Activated naive CD8-positive, alpha-beta T cell treated with anti-CD3 and anti-CD28 coated beads for 36 hours (primary cell): ENCODE measurements at regions not wholly inside any gene's neighbourhood (a gene's known extent, or its start where the extent isn't known, plus 50 kb on each side); places are given as distances from the start of the nearest gene placed in this dataset.

Experiments used
- DNase-seq: peaks from one replicate; pipeline ENCODE4 v3.0.0; 2021
- H3K27ac Mint-ChIP-seq: one replicate; pipeline ENCODE4 v1.8.0; 2022; ENCODE audit warnings: mild to moderate bottlenecking, moderate library complexity, mixed read lengths
- H3K27me3 Mint-ChIP-seq: one replicate; pipeline ENCODE4 v1.8.0; 2022; ENCODE audit warnings: mild to moderate bottlenecking, mixed read lengths
- H3K36me3 Mint-ChIP-seq: one replicate; pipeline ENCODE4 v1.8.0; 2021; ENCODE audit warnings: mild to moderate bottlenecking, mixed read lengths
- H3K4me1 Mint-ChIP-seq: one replicate; pipeline ENCODE4 v1.8.0; 2021; ENCODE audit warnings: mixed read lengths
- H3K4me3 Mint-ChIP-seq: one replicate; pipeline ENCODE4 v1.8.0; 2022; ENCODE audit warnings: mild to moderate bottlenecking, moderate library complexity, mixed read lengths
- H3K9me3 Mint-ChIP-seq: one replicate; pipeline ENCODE4 v1.8.0; 2022; ENCODE audit warnings: mixed read lengths

DNA sequence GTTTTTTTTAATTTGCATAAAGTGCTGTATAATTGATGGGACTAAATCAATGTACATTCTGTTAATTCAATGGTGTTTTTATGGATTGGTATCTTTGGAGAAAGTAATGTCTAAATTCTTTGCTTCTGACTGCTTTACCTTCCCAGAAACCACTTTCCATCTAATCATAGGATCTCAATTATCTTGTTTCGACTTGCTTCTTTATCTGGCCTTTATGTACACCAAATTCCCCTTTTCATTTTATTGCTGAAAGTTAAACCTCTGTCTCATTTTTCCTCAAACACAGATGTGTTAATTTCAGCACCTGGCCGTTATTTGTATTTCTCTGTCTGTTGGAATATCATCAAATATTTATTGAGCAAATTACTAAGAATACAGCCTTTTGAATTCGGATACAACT, 287.3 kb upstream of the GBE1 start:
- Mint-ChIP-seq H3K4me3 (no peak overlapping the region), H3K27me3 (no peaks in the 10 kb centered on the region), H3K4me1 (no peaks in the 10 kb centered on the region), H3K36me3 (no peaks in the 10 kb centered on the region), H3K9me3 (no peaks in the 10 kb centered on the region), H3K27ac (no peak overlapping the region)
- no peak for DNase-seq

DNA sequence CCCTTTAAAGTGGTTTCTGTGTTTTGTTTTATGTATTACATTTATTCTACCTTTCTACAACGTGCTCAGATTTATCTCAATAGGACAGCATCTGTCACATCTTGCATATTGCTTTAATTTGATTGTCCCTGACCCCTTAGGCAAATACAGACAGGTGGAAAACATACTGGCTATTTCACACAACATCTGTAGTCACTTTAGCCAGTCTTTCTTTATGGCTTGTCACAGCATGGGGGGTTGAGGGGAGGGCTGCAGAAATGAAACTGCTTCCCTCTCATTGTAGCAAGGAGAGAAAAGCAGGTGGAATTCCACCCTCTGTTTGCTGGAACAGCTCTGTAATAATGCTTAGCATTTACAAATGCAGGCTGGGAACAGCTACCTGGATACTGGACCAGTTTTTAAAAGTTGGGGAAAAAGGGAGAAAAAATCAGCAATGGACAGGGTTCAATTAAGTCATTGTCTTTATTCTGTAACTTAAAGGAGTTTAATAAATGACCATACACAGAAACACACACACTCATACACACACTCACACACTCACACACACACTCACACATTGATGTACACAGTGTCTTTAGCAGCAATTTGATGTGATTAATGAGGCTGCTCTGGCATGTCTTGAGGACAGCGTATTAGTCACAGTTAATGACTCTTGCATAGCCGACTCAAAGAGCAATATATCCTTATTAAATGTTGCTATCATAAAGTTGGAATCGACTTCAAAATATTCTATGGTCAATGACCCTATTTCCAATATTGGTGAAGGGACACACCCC, 283.7 kb upstream of the GBE1 start:
- Mint-ChIP-seq H3K36me3 (no peaks in the 10 kb centered on the region), H3K27me3 (no peaks in the 10 kb centered on the region), H3K4me3 (no peak overlapping the region), H3K9me3 (peaks cover 2% of the 10 kb centered on the region), H3K4me1 (no peaks in the 10 kb centered on the region), H3K27ac (no peak overlapping the region)
- no peak for DNase-seq

DNA sequence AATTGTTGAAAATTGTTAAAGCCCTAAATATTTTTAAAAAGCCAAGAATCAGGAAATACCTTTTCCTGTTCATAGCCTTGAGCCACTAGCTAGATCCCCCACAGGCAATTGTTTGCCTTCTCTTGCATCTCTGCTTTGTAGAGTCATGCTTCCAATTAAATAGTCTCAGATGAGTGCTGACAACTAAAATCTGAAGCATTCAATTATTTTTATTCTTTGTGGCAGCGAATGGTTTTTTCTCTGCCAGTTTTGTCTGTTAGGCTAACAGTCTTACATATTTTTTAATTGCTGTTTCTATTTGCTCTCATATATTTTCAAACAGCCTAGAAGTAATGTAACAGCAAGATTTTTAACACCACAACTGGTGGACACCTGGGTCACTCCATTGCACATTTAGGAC, 277.1 kb upstream of the GBE1 start:
- Mint-ChIP-seq H3K27ac (no peak overlapping the region), H3K4me3 (no peak overlapping the region), H3K9me3 (peaks cover 2% of the 10 kb centered on the region), H3K4me1 (no peaks in the 10 kb centered on the region), H3K27me3 (no peaks in the 10 kb centered on the region), H3K36me3 (no peaks in the 10 kb centered on the region)
- no peak for DNase-seq

DNA sequence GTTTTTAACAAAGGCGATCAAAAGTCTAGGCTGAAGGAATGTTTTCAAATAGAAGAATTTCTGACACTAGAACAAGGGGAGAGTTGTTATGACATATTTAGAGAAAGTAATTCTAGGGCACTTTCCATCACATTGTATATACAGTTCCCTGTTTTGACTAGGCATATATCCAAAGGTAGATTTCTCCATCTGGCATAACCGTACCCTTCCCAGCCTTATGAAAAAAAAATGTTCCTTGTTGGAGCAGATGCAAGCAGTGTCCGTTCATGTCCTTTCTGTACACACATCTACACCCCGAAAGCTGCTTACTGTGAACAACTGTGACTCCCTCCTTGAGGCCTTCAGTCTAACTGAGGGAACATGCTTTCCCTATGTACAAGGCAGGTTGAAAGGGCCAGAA, 271.7 kb upstream of the GBE1 start:
- Mint-ChIP-seq H3K27me3 (no peaks in the 10 kb centered on the region), H3K4me1 (no peaks in the 10 kb centered on the region), H3K9me3 (no peaks in the 10 kb centered on the region), H3K4me3 (no peak overlapping the region), H3K36me3 (no peaks in the 10 kb centered on the region), H3K27ac (no peak overlapping the region)
- DNase-seq: no peak

DNA sequence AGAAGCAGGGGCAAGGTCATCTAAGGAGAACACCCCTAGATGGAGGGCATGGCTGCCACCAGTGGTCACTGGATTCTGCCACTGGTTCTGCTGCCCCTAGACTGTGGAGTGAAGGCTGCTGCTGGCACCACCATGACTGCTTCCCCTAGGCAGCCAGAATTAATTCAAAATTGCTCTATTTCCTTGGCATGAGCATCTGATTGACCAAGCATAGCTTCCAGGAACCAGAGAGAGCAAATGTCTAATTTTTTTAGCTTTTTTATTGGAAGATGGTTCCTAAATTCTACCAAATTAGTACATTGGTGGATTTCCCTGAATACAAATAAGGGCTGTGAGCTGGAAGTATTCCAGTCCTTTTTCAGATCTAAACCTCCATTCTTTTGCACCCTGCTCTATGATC, 270.2 kb upstream of the GBE1 start:
- Mint-ChIP-seq H3K27ac (no peak overlapping the region), H3K27me3 (no peaks in the 10 kb centered on the region), H3K4me3 (no peak overlapping the region), H3K36me3 (no peaks in the 10 kb centered on the region), H3K4me1 (no peaks in the 10 kb centered on the region), H3K9me3 (no peaks in the 10 kb centered on the region)
- no peak for DNase-seq

DNA sequence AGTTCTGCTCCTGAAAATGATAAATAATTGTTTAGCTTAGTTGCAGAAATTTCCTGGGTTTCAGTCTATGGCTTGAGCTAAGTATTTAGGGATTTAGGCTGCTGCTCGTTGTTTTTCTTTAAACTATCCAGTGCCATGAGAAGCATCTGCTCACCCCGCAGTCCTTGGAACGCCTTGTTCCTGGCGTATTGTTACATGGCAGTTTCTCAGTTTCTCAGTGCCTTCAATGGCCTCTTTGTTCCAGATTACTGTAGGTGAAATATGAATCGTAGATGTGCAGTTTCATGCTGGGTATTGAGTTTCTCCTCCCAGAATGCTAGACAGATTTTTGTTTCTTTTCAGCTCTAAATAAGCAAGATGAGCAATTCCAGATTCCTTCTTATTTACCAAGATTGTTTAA, 269.5 kb upstream of the GBE1 start:
- Mint-ChIP-seq H3K9me3 (no peaks in the 10 kb centered on the region), H3K4me1 (no peaks in the 10 kb centered on the region), H3K27me3 (no peaks in the 10 kb centered on the region), H3K4me3 (no peak overlapping the region), H3K36me3 (no peaks in the 10 kb centered on the region), H3K27ac (no peak overlapping the region)
- no peak for DNase-seq

DNA sequence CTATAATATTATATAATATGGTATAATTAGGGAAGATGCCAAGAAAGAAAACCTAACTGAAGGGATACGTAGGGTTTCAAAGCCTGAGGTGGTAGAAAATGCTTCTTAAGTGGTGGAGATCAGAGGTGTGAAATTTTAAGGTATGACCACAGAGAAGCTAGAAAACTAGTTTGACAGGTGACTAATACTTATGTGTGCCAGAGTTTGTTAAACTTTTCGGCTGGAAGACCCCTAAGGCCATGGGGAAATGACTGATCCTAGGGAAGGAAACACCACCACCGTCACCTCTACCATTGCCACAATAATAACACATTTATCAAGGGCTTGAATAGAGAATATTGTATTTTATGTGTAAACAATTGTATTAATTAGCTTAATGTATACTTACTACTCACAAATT, 261.4 kb upstream of the GBE1 start:
- DNase-seq: no peak
- Mint-ChIP-seq H3K9me3 (no peaks in the 10 kb centered on the region), H3K4me1 (no peaks in the 10 kb centered on the region), H3K27me3 (peaks cover 4% of the 10 kb centered on the region), H3K27ac (no peak overlapping the region), H3K4me3 (no peak overlapping the region), H3K36me3 (no peaks in the 10 kb centered on the region)

DNA sequence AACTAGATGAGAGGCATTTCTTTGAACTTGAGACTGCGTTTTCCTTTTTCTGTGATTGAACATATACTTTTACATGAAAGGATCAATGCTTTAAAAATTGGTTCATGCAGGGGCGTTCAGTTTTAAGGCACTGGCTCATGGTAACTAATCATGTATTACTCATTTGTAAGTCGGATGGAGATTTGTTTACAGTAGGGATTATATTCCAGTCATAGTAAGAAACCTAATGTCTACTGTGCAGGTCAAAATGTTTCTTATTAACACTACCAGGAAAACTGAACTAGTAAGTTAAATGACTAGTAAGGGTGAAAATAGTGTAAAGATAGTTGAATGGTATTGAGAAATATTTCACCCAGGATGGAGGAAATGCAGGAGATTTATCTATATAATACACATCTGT, 258.8 kb upstream of the GBE1 start:
- Mint-ChIP-seq H3K4me3 (no peak overlapping the region), H3K27ac (no peak overlapping the region), H3K9me3 (no peaks in the 10 kb centered on the region), H3K27me3 (peaks cover 4% of the 10 kb centered on the region), H3K4me1 (no peaks in the 10 kb centered on the region), H3K36me3 (no peaks in the 10 kb centered on the region)
- no peak for DNase-seq

DNA sequence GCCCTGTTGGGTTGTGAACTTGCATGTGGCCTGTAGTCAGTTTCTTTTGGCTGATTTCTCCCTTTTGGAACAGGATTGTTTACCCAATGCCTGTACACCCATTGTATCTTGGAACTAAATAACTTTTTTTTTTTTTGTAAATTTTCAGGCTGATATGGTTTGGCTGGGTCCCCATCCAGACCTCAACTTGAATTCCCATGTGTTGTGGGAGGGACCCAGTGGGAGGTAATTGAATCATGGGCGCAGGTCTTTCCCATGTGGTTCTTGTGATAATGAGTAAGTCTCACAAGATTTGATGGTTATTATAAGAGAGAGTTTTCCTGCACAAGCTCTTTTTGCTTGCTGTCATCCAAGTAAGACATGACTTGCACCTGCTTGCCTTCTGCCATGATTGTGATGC, 253.8 kb upstream of the GBE1 start:
- Mint-ChIP-seq H3K9me3 (no peaks in the 10 kb centered on the region), H3K27ac (no peak overlapping the region), H3K36me3 (no peaks in the 10 kb centered on the region), H3K4me3 (no peak overlapping the region), H3K4me1 (no peaks in the 10 kb centered on the region), H3K27me3 (peaks cover 2% of the 10 kb centered on the region)
- no peak for DNase-seq

DNA sequence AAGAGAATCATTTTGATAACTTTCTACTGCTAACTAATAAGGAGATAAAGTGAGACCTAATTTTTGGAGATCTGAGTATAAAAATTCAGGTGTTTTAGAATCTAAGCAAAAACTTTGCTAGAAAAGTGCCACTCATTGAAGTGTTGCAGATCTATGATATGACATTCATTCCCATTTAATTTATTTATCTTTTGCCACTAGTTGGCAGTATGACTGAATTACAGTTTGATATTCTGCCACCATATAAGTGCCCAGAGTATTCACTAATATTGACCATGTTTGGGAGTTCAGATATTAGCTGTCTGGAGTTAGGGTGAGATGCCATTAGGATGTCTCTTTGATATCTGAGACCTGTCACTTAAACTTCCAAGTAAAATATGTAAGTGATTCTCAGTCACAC, 251.3 kb upstream of the GBE1 start:
- Mint-ChIP-seq H3K36me3 (no peaks in the 10 kb centered on the region), H3K9me3 (no peaks in the 10 kb centered on the region), H3K4me1 (no peaks in the 10 kb centered on the region), H3K27ac (no peak overlapping the region), H3K4me3 (no peak overlapping the region), H3K27me3 (no peaks in the 10 kb centered on the region)
- DNase-seq: no peak

DNA sequence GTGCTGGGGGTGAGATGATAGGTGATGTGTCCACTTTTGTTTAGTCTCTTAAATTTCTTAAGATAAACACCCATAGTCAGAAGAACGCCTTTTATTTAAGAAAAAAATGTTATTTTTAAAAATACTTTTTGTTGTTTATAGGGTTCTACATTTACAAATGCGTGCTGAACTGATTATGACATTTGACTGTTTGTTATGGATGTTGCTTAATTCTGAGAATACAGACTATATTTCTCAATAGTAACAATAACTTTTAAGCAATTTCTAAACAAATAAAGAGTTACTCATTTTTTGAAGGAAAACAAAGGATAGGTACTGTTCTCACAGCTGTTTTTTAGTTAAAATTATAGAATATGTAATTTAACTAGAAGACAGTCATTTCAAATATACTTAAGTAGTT, 249.9 kb upstream of the GBE1 start:
- Mint-ChIP-seq H3K4me1 (no peaks in the 10 kb centered on the region), H3K4me3 (no peak overlapping the region), H3K9me3 (peaks cover 6% of the 10 kb centered on the region), H3K27me3 (peaks cover 3% of the 10 kb centered on the region), H3K36me3 (no peaks in the 10 kb centered on the region), H3K27ac (no peak overlapping the region)
- DNase-seq: no peak

DNA sequence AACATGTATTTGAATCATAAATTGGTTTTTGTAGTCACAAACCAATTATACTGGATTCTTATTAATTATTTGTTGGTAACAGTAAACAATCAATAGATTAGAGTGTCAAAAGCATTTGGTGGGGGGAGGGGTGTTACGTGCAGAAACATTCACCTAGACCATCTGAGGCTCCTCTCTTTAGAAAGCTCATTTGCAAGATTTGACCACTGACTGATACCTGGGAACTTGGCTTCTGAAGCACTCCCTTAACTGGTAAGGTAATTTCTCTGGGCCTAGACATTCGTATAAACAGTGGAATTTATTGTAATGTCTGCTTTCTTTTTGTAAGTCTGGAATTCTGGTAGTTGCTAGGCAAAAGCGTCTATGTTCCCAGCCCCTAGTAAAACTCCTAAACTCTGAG, 243.8 kb upstream of the GBE1 start:
- Mint-ChIP-seq H3K4me1 (no peaks in the 10 kb centered on the region), H3K27ac (no peak overlapping the region), H3K9me3 (peaks cover 6% of the 10 kb centered on the region), H3K4me3 (no peak overlapping the region), H3K27me3 (peaks cover 7% of the 10 kb centered on the region), H3K36me3 (no peaks in the 10 kb centered on the region)
- DNase-seq: no peak

DNA sequence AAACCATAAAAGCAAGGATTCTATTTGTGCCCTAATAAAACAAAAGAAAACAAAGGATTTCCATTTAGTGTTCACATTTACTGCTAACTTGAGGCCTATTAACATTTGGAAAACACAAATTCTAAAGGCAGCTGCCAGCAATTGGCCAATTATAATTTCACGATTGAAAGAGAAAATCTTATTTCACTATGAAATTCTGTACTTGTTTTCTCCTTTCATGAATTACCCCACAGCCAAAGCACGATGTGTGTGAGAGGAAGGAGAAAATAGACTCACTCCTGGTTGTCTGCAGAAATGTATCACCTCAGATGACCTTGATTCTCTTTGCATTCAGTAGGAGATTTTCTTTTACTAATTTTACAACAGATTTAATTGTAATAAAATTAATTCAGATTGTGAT, 242.8 kb upstream of the GBE1 start:
- Mint-ChIP-seq H3K36me3 (no peaks in the 10 kb centered on the region), H3K27me3 (peaks cover 7% of the 10 kb centered on the region), H3K27ac (no peak overlapping the region), H3K4me1 (no peaks in the 10 kb centered on the region), H3K9me3 (peaks cover 6% of the 10 kb centered on the region), H3K4me3 (no peak overlapping the region)
- DNase-seq: no peak

DNA sequence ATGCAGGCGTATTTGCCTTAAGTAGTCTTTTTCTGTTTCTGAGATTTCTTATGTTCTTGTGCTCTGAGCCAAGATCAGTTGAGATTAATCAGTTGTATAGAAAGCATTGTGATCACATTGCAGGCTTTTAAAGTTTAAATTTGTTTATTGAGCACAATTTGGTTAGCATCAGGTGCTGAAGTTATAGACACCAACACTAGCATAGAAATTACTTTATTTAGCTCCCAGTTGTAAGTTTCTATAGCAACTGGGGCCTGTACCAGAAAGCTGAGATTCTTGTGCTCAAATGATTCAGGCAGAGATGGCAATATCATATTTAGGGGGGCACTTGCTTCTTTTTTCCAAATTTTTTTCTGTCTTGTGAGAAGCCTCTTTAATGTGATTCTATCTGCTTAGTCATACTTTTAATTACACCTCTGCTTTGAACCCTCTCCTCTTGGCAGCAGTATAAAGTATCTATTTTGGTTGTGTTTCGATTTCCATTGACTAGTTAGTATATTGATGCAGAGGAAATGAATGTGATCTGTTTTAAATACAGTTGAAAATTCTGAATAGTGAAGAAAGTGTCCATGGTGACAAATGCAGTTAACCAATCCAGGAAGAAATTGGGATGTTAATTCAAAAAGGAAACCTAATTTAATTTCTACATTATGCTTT, 241.7 kb upstream of the GBE1 start:
- H3K9me3 Mint-ChIP-seq: peaks cover 6% of the 10 kb centered on the region
- no peak overlapping the region for H3K4me3 Mint-ChIP-seq
- no peak for DNase-seq
- peaks cover 7% of the 10 kb centered on the region for H3K27me3 Mint-ChIP-seq
- H3K36me3 Mint-ChIP-seq: no peaks in the 10 kb centered on the region
- no peaks in the 10 kb centered on the region for H3K4me1 Mint-ChIP-seq
- no peak overlapping the region for H3K27ac Mint-ChIP-seq

DNA sequence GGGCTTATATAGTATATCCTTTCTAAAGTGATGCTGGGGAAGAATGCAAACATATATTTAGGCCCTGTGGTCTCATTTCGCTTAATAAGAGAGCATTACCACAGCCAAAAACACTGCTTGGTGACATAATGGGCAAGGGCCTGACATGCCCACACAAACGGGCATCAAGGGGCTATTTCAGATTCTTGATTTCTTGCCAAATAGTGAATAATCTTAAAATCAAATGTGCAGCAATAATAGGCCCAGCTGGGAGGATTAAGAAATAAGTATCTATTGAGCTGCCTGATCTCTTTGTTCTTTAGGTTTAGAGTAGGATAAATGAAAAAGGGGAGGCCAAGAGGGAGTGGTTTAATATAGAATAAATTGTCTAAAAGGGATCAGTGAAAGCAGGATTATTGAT, 241.0 kb upstream of the GBE1 start:
- Mint-ChIP-seq H3K27me3 (peaks cover 7% of the 10 kb centered on the region), H3K27ac (no peak overlapping the region), H3K9me3 (peaks cover 6% of the 10 kb centered on the region), H3K4me3 (no peak overlapping the region), H3K36me3 (no peaks in the 10 kb centered on the region), H3K4me1 (no peaks in the 10 kb centered on the region)
- DNase-seq: no peak

DNA sequence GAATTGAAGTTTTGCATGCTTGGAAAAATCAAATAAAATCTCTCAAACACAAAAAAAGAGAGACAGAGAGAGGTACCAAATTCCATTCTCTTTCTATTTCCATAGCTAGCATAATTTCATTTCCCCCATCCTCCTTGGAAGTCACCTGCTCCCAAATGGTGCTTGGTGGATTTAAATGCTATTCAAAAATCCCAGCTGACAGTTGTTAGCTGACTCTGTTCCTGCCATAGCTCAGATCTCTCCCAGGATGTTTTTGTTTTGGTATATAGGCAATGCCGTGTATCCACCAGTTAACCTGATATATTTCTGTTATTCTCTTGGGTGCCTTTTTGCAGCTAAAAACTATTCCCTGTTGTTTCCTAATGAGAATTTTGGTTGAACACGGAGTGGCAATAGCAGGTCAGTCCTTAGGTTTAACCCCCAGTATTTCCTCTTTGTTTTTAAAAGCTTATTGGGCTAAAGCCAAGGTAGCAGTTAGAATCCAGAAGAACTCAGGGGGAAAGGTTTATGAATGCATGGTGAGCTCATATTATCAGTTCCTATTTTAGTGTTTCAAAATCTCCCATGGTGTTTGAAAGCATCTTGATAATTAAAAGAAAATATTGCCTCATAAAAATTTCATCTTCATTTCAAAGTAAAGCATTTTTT, 240.0 kb upstream of the GBE1 start:
- H3K27me3 Mint-ChIP-seq: peaks cover 5% of the 10 kb centered on the region
- H3K9me3 Mint-ChIP-seq: no peaks in the 10 kb centered on the region
- no peak for DNase-seq
- no peak overlapping the region for H3K4me3 Mint-ChIP-seq
- H3K27ac Mint-ChIP-seq: no peak overlapping the region
- H3K4me1 Mint-ChIP-seq: no peaks in the 10 kb centered on the region
- H3K36me3 Mint-ChIP-seq: no peaks in the 10 kb centered on the region
